ENCODE measurements at regions not wholly inside any gene's neighbourhood (a gene's known extent, or its start where the extent isn't known, plus 50 kb on each side); places are given as distances from the start of the nearest gene placed in this dataset.

DNA sequence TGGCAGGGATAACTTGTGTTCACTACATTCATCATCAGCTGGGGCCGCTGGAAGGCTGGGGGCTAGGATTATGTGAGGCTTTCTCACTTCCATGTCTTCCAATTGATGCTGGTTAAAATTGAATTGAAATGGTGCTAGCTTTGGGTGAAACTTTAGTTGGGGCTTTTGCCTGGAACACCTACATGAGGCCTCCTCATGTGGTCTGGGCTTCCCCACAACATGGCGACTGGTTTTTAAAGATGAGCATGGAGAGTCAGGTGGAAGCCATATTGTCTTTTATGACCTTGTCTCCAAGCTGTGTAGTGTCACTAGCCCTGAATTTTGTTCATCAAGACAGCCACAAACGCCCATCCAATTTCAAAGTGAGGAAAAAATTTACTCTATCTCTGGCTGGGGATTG lies 1033.9 kb downstream of the TYW1 start:
- H3K36me3 ChIP-seq (ENCODE audit: control insufficient read depth, insufficient read depth, low read length), result no peaks in the 10 kb centered on the region
- H3K27me3 ChIP-seq (replicated peaks; ENCODE audit: control insufficient read depth, insufficient read depth, low read length), result no peaks in the 10 kb centered on the region
- TF ChIP-seq, protein P1, sequence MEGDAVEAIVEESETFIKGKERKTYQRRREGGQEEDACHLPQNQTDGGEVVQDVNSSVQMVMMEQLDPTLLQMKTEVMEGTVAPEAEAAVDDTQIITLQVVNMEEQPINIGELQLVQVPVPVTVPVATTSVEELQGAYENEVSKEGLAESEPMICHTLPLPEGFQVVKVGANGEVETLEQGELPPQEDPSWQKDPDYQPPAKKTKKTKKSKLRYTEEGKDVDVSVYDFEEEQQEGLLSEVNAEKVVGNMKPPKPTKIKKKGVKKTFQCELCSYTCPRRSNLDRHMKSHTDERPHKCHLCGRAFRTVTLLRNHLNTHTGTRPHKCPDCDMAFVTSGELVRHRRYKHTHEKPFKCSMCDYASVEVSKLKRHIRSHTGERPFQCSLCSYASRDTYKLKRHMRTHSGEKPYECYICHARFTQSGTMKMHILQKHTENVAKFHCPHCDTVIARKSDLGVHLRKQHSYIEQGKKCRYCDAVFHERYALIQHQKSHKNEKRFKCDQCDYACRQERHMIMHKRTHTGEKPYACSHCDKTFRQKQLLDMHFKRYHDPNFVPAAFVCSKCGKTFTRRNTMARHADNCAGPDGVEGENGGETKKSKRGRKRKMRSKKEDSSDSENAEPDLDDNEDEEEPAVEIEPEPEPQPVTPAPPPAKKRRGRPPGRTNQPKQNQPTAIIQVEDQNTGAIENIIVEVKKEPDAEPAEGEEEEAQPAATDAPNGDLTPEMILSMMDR (IDR thresholded peaks at IDR 0.05; ENCODE audit: insufficient read depth, low read length, poor library complexity, severe bottlenecking), result no peak
- no peak overlapping the region for H3K4me3 ChIP-seq (replicated peaks; ENCODE audit: low read depth, low read length)
- DNase-seq (ENCODE audit: extremely low read depth, insufficient read length), result no peak

DNA sequence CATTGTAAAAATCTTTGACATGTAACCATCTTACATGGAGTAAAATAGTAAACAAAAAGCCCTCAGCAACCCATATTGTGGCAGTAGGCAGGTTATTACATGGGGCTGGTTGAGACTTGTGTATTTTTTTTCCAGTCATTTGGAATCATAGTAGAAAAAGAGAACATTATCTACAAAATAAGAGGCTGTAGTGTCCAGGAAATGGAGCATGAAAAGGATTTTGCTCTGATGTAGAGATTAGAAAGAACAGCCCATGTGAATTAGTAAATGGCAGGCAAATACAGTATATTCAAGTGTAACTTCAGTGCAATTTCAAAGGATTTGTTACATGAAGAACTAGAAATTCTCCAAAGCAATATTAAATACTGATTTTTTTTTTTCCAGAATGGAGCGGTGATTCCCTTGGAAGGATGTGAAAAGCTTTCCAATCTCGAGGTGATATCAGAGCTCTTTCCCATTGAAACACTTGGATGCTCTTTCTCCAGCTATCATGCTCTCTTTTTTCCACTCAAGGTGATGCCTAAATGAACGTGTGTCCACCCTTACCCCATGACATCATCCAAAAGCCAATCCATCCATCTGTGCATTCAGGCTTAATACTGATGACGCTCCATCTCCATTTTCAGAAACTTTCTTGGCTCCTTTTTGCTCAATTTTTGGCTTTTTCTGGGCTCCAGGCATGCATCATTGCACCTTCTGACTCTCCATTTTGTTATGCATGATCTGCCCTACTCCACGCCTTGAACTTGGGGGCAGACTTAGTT lies 1034.7 kb downstream of the TYW1 start:
- H3K27me3 ChIP-seq (replicated peaks; ENCODE audit: control insufficient read depth, insufficient read depth, low read length), result no peaks in the 10 kb centered on the region
- H3K36me3 ChIP-seq (ENCODE audit: control insufficient read depth, insufficient read depth, low read length), result no peaks in the 10 kb centered on the region
- H3K4me3 ChIP-seq (replicated peaks; ENCODE audit: low read depth, low read length), result no peak overlapping the region
- DNase-seq (ENCODE audit: extremely low read depth, insufficient read length), result no peak
- TF ChIP-seq, protein P1 (IDR thresholded peaks at IDR 0.05; ENCODE audit: insufficient read depth, low read length, poor library complexity, severe bottlenecking), result no peak

DNA sequence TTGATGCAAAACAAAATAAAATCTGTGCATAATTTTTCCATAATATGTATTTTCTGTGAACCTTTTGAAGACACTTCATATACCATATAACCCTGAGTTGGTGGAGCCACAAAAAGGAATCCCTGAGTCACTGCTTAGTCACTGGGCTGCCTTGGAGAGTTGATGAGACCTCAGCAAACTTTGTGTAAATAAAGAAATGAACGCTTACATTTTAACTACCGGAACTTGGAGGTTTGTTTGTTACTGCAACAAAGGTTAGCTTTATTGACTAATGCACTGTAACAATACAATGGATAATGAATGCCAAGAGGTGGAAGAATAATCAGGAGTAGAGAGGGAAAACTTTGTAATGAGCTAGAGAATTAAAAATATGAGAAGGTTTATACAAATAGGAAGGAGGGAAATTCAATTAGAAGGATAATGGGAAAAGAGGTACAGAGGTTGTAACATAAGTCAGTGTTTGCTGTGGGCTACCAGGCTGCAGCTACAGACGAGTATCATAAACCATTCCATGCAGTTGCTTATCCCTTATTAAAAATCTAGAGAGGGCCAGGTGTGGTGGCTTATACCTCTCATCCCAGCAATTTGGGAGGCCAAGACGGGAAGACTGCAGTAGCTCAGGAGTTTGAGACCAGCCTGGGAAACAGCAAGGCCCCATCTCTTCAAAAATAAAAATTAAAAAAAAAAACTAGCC lies 1042.1 kb downstream of the TYW1 start:
- Histone ChIP-seq H3K36me3 (ENCODE audit: control insufficient read depth, insufficient read depth, low read length) (no peaks in the 10 kb centered on the region), H3K4me3 (replicated peaks; ENCODE audit: low read depth, low read length) (no peak overlapping the region), H3K27me3 (replicated peaks; ENCODE audit: control insufficient read depth, insufficient read depth, low read length) (no peaks in the 10 kb centered on the region)
- TF ChIP-seq, protein P1 (IDR thresholded peaks at IDR 0.05; ENCODE audit: insufficient read depth, low read length, poor library complexity, severe bottlenecking), result no peak
- DNase-seq (ENCODE audit: extremely low read depth, insufficient read length), result no peak

DNA sequence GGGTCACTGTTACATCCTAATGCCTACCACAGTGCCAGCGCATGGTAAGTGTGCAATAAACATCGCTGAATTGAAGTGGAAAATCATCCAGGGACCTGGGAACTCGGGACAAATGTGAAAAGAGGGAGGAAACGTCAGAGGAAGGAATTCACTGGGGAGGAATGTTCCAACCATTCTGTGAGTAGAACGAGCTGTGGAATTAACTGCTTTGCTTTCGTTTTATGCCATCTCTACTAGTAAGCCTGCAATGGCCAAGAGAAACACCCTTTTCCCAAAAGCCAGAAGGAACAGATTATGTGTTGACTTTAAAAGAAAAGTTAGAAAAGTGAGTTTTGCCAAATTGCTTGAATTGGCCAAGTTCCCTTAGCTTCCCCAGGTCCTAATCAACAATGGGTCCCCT lies 1044.9 kb downstream of the TYW1 start:
- TF ChIP-seq, protein P1 (IDR thresholded peaks at IDR 0.05; ENCODE audit: insufficient read depth, low read length, poor library complexity, severe bottlenecking), result no peak
- DNase-seq (ENCODE audit: extremely low read depth, insufficient read length), result no peak
- H3K4me3 ChIP-seq (replicated peaks; ENCODE audit: low read depth, low read length), result no peak overlapping the region

DNA sequence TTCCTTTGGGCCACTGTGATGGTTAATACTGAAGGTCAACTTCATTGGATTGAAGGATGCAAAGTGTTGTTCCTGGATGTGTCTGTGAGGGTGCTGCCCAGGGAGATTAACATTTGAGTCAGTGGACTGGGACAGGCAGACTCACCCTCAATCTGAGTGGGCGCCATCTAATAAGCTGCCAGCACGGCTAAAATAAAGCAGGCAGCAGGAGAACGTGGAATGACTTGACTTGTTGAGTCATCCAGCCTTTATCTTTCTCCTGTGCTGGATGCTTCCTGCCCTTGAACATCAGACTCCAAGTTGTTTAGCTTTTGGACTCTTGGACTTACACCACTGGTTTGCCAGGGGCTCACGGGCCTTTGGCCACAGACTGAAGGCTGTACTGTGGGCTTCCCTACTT lies 1046.9 kb downstream of the TYW1 start:
- Histone ChIP-seq H3K36me3 (ENCODE audit: control insufficient read depth, insufficient read depth, low read length) (no peaks in the 10 kb centered on the region), H3K27me3 (replicated peaks; ENCODE audit: control insufficient read depth, insufficient read depth, low read length) (no peaks in the 10 kb centered on the region), H3K4me3 (replicated peaks; ENCODE audit: low read depth, low read length) (no peak overlapping the region)
- TF ChIP-seq, protein P1 (IDR thresholded peaks at IDR 0.05; ENCODE audit: insufficient read depth, low read length, poor library complexity, severe bottlenecking), result no peak
- no peak for DNase-seq (ENCODE audit: extremely low read depth, insufficient read length)

More for the DNA sequence above, 1044.9 kb downstream of the TYW1 start:
- Histone ChIP-seq H3K36me3 (ENCODE audit: control insufficient read depth, insufficient read depth, low read length) (no peaks in the 10 kb centered on the region), H3K27me3 (replicated peaks; ENCODE audit: control insufficient read depth, insufficient read depth, low read length) (no peaks in the 10 kb centered on the region)

Data from GM06990 (cell line).